ENCODE measurements at regions not wholly inside any gene's neighbourhood (a gene's known extent, or its start where the extent isn't known, plus 50 kb on each side); places are given as distances from the start of the nearest gene placed in this dataset.

DNA sequence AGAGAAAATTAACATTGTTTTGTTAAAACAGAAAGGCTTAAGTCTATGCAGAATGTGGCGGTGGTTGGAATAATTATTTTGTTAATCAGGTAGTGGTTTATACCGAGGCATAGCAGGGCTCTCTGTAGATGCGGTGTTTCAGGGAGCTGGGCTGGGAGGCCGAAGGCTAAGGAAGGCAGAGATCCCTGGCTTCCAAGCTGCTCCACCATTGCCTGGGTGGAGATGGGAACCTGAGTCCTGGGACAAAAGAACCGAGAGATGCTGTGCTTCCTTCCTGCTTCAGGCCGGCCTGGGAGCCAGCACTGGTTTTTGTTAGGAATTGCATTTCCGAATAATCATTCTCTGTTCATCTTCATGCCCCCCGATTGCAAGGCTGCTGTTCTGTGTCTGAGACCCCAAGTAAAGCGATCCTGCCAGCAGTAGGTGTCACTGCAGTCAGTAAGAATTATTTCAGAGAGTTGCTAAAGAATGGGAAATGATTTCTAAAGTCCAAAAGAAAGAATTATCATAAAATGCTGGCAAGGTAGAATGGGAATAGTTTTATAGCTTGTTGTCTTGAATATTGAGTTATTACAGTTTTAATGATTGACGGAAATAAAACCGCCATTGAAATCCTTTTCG lies 824.9 kb downstream of the GALR1 start:
- no peaks in the 10 kb centered on the region for H3K27me3 ChIP-seq
- no peaks in the 10 kb centered on the region for H3K4me1 ChIP-seq
- H3K36me3 ChIP-seq: no peaks in the 10 kb centered on the region
- H3K4me3 ChIP-seq: no peak overlapping the region
- no peaks in the 10 kb centered on the region for H3K9me3 ChIP-seq
- DNase-seq: no peak
- H3K27ac ChIP-seq: no peak overlapping the region
- no peak for TF ChIP-seq POLR2A (IDR thresholded peaks at IDR 0.05)
- TF ChIP-seq, protein P1, sequence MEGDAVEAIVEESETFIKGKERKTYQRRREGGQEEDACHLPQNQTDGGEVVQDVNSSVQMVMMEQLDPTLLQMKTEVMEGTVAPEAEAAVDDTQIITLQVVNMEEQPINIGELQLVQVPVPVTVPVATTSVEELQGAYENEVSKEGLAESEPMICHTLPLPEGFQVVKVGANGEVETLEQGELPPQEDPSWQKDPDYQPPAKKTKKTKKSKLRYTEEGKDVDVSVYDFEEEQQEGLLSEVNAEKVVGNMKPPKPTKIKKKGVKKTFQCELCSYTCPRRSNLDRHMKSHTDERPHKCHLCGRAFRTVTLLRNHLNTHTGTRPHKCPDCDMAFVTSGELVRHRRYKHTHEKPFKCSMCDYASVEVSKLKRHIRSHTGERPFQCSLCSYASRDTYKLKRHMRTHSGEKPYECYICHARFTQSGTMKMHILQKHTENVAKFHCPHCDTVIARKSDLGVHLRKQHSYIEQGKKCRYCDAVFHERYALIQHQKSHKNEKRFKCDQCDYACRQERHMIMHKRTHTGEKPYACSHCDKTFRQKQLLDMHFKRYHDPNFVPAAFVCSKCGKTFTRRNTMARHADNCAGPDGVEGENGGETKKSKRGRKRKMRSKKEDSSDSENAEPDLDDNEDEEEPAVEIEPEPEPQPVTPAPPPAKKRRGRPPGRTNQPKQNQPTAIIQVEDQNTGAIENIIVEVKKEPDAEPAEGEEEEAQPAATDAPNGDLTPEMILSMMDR (IDR thresholded peaks at IDR 0.05): no peak

- H3K27me3 ChIP-seq: no peaks in the 10 kb centered on the region
- no peak for DNase-seq
- H3K27ac ChIP-seq: no peak overlapping the region
- no peaks in the 10 kb centered on the region for H3K4me1 ChIP-seq
- H3K9me3 ChIP-seq: no peaks in the 10 kb centered on the region
- no peak for TF ChIP-seq POLR2A (IDR thresholded peaks at IDR 0.05)
- TF ChIP-seq, protein P1 (IDR thresholded peaks at IDR 0.05): no peak
- H3K4me3 ChIP-seq: no peak overlapping the region
- no peaks in the 10 kb centered on the region for H3K36me3 ChIP-seq
These were observed 830.4 kb downstream of the GALR1 start for GRCh38 chr18:78080081-78080480.

- Histone ChIP-seq H3K27ac (no peak overlapping the region), H3K4me3 (no peak overlapping the region), H3K9me3 (no peaks in the 10 kb centered on the region), H3K27me3 (no peaks in the 10 kb centered on the region), H3K4me1 (no peaks in the 10 kb centered on the region), H3K36me3 (no peaks in the 10 kb centered on the region)
- TF ChIP-seq POLR2A (IDR thresholded peaks at IDR 0.05): no peak
- TF ChIP-seq, protein P1 (IDR thresholded peaks at IDR 0.05): no peak
- DNase-seq: no peak
These were observed 831.1 kb downstream of the GALR1 start for GRCh38 chr18:78080761-78081160.

- Histone ChIP-seq H3K27me3 (no peaks in the 10 kb centered on the region), H3K27ac (no peak overlapping the region), H3K9me3 (no peaks in the 10 kb centered on the region), H3K4me3 (no peak overlapping the region), H3K36me3 (no peaks in the 10 kb centered on the region), H3K4me1 (no peaks in the 10 kb centered on the region)
- DNase-seq: no peak
- TF ChIP-seq, protein P1 (IDR thresholded peaks at IDR 0.05): no peak
These were observed 833.2 kb downstream of the GALR1 start for GRCh38 chr18:78082816-78083215.

DNA sequence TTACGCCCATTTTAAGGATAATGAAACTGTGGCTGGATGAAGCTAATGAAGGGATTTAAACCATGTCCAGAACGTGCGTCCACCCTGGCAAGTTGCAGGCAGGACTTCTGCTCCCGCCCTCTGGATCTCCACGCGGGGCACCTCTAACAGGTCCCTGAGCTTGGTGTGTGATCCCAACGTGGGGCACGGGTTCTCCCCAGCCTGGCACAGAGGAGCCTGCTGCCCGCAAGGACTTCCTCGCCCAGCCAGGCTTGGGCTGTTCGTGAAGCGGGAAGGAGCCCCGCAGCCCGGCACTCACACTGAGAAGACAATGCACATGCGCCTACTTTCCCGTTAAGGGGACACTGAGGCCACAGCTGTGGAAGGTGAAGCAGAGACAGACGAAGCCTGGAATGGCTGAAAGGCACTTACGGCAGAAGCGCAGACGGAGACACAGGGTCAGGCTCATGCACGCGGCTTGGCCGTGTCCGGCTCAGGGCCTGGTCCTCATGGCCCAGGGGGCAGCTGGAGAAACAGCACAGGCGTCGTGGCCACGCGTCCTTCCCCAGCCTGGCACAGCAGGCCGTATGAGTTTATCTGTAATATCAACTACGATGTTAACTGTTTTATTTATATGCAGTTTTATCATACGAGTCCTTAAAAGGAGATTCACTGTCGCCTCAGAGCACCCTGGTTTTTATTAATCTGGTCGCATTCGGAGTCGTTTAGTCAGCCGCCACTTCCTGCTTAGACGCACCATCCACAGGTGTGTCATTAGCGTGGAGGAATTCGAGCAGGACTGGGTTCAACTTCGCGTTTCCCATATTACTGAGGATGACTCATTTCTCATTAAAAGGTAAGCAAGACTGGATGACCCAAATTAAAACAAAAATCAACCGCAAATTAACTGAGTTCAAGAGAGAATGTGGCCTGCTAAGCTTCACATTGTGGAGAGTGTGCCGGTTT lies 835.9 kb downstream of the GALR1 start:
- Histone ChIP-seq H3K9me3 (no peaks in the 10 kb centered on the region), H3K27ac (no peak overlapping the region), H3K36me3 (no peaks in the 10 kb centered on the region), H3K27me3 (no peaks in the 10 kb centered on the region), H3K4me1 (no peaks in the 10 kb centered on the region), H3K4me3 (no peak overlapping the region)
- TF ChIP-seq POLR2A (IDR thresholded peaks at IDR 0.05): no peak
- no peak for DNase-seq

DNA sequence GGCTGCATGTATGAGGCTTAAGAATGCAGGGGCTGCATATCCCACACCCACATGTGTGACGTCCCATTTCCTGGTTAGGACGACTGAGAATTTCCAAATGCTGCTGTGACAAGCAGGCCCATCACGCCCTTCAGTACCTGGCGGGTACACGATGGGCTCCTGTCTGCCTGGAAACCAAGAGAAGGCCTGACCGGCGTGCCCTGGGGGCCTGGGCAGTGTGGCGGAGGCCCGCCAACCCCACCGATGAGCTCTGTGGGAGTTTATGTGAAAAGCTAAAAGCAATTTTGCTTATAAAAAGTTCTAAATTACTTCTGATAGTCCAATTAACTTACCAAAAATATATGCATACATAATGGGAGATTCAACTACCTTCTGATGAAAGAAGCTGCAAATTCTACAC lies 837.3 kb downstream of the GALR1 start:
- Histone ChIP-seq H3K4me1 (no peaks in the 10 kb centered on the region), H3K27me3 (no peaks in the 10 kb centered on the region), H3K27ac (no peak overlapping the region), H3K36me3 (no peaks in the 10 kb centered on the region), H3K4me3 (no peak overlapping the region), H3K9me3 (no peaks in the 10 kb centered on the region)
- no peak for DNase-seq
- TF ChIP-seq POLR2A (IDR thresholded peaks at IDR 0.05): no peak
- TF ChIP-seq, protein P1 (IDR thresholded peaks at IDR 0.05): no peak
